ENCODE measurements at regions not wholly inside any gene's neighbourhood (a gene's known extent, or its start where the extent isn't known, plus 50 kb on each side); places are given as distances from the start of the nearest gene placed in this dataset.

DNA sequence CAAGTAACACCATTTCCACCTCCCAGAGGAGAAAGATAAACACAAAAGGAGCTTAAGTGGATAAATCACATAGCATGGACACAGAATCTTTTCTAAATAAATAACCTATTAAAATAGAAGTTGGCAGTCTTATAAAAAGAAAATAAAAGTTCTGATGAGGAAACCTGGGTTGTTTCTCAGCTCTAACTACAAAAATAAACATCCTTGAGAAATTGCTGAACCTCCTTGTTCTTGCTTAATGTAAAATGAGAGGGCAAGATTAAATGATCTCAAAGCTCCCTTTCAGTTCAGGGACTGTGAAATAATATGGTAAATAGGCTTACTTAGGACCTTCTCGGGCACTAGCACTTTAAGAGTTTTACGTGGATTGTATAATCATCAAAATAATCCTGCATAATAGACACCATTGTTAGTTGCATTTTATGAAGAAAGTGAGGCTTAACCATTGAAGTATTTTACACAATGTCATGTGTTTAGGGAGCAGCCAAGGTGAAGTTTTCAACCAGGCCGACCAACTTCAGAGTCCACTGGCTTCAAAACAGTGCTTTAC lies 214.0 kb upstream of the NOVA1 start:
- H3K36me3 Mint-ChIP-seq (ENCODE audit: low read depth) = no peaks in the 10 kb centered on the region
- peaks cover 8% of the 10 kb centered on the region for H3K9me3 Mint-ChIP-seq
- H3K4me1 Mint-ChIP-seq = no peaks in the 10 kb centered on the region
- no peak overlapping the region for H3K27ac Mint-ChIP-seq
- DNase-seq (no peak), ATAC-seq (no peak)
- H3K27me3 Mint-ChIP-seq = no peaks in the 10 kb centered on the region
- no peak overlapping the region for H3K4me3 Mint-ChIP-seq

GRCh38 chr14:26820138-26820537 lies 222.3 kb upstream of the NOVA1 start:
- Mint-ChIP-seq H3K36me3 (ENCODE audit: low read depth) (no peaks in the 10 kb centered on the region), H3K9me3 (peaks cover 4% of the 10 kb centered on the region), H3K4me1 (no peaks in the 10 kb centered on the region), H3K27me3 (no peaks in the 10 kb centered on the region), H3K4me3 (no peak overlapping the region), H3K27ac (no peak overlapping the region)
- ATAC-seq (no peak), DNase-seq (no peak)

DNA sequence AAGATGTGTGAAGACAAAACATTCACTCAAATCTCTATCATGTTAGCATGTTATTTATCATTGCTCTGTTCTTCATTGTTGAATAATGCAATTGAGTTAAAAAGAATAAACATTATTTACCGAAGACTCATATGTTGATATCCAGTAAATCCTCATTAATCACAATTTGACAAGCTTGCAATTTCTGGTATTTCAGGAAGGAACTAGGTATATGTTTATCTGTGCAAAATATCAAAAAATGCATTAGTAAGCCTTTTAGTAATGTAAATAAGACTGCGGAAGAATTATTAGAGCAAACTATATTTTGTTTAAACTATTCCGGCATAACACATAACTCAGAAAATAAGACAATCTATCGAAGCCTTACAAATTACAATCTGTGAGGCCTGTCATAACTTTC lies 222.7 kb upstream of the NOVA1 start:
- Mint-ChIP-seq H3K27ac (no peak overlapping the region), H3K4me3 (no peak overlapping the region), H3K36me3 (ENCODE audit: low read depth) (no peaks in the 10 kb centered on the region), H3K4me1 (no peaks in the 10 kb centered on the region), H3K27me3 (no peaks in the 10 kb centered on the region), H3K9me3 (peaks cover 4% of the 10 kb centered on the region)
- no peak for DNase-seq
- ATAC-seq = no peak

- H3K4me1 Mint-ChIP-seq = no peaks in the 10 kb centered on the region
- H3K9me3 Mint-ChIP-seq = peaks cover 10% of the 10 kb centered on the region
- H3K4me3 Mint-ChIP-seq = no peak overlapping the region
- ATAC-seq = no peak
- no peaks in the 10 kb centered on the region for H3K27me3 Mint-ChIP-seq
- no peaks in the 10 kb centered on the region for H3K36me3 Mint-ChIP-seq (ENCODE audit: low read depth)
- no peak for DNase-seq
- no peak overlapping the region for H3K27ac Mint-ChIP-seq
Measured at GRCh38 chr14:26828741-26829140, 230.9 kb upstream of the NOVA1 start.

DNA sequence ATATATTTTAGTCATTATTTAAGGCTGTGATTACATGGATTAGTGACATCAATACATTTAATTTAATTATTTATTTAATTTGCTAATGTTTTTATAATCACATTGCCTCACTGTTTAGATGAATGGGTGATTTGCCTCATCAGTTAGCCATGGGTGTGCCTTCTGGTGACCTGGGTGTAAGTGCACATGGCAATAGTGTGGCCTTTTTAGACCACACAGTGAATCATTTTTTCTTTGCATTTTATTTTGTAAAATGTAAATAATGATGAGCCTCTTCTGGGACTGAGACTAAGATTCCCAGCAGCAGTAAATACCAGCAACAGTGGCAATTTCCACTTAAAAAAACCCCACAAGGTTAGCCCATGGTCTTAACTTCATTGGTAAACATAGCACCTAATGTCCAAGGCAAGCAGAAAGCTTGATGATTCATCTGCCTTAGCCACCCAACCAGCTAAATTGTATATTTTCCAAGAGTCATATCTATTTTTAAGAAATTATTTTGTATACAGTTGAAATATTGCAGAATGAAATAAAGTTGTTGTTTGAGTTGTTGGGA lies 235.9 kb upstream of the NOVA1 start:
- no peaks in the 10 kb centered on the region for H3K4me1 Mint-ChIP-seq
- no peak overlapping the region for H3K27ac Mint-ChIP-seq
- DNase-seq (no peak), ATAC-seq (no peak)
- H3K27me3 Mint-ChIP-seq = no peaks in the 10 kb centered on the region
- no peaks in the 10 kb centered on the region for H3K36me3 Mint-ChIP-seq (ENCODE audit: low read depth)
- H3K9me3 Mint-ChIP-seq = peaks cover 7% of the 10 kb centered on the region
- H3K4me3 Mint-ChIP-seq = no peak overlapping the region

GRCh38 chr14:26835979-26836570 lies 238.2 kb upstream of the NOVA1 start:
- Mint-ChIP-seq H3K4me1 (no peaks in the 10 kb centered on the region), H3K36me3 (ENCODE audit: low read depth) (no peaks in the 10 kb centered on the region), H3K27me3 (no peaks in the 10 kb centered on the region), H3K4me3 (no peak overlapping the region), H3K9me3 (peaks cover 7% of the 10 kb centered on the region), H3K27ac (no peak overlapping the region)
- no peak for ATAC-seq
- no peak for DNase-seq

- Mint-ChIP-seq H3K9me3 (no peaks in the 10 kb centered on the region), H3K4me3 (no peak overlapping the region), H3K36me3 (ENCODE audit: low read depth) (no peaks in the 10 kb centered on the region), H3K4me1 (no peaks in the 10 kb centered on the region), H3K27me3 (no peaks in the 10 kb centered on the region), H3K27ac (no peak overlapping the region)
- ATAC-seq (no peak), DNase-seq (no peak)
Measured at GRCh38 chr14:26839481-26839880, 241.6 kb upstream of the NOVA1 start.

DNA sequence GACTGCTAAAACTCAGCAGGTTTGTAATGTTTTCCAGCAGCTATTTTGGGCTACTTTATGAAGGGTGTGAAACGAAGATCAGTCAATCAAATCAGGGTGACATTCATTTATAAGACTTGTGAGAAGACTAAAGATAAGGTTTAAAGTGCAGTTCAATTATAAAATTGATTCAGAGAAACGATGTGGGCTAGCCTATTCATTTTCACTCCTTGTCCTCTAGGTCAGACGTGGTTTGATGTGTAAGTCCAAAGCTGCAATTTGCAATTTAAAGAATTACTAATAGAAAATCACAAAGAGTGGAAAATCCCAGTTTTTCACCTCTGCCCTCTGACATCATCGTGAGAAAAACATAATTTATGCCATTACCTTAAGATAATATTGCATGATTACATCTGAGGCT lies 243.5 kb upstream of the NOVA1 start:
- Mint-ChIP-seq H3K9me3 (no peaks in the 10 kb centered on the region), H3K27me3 (no peaks in the 10 kb centered on the region), H3K36me3 (ENCODE audit: low read depth) (no peaks in the 10 kb centered on the region), H3K4me3 (no peak overlapping the region), H3K4me1 (no peaks in the 10 kb centered on the region), H3K27ac (no peak overlapping the region)
- DNase-seq (no peak), ATAC-seq (no peak)

DNA sequence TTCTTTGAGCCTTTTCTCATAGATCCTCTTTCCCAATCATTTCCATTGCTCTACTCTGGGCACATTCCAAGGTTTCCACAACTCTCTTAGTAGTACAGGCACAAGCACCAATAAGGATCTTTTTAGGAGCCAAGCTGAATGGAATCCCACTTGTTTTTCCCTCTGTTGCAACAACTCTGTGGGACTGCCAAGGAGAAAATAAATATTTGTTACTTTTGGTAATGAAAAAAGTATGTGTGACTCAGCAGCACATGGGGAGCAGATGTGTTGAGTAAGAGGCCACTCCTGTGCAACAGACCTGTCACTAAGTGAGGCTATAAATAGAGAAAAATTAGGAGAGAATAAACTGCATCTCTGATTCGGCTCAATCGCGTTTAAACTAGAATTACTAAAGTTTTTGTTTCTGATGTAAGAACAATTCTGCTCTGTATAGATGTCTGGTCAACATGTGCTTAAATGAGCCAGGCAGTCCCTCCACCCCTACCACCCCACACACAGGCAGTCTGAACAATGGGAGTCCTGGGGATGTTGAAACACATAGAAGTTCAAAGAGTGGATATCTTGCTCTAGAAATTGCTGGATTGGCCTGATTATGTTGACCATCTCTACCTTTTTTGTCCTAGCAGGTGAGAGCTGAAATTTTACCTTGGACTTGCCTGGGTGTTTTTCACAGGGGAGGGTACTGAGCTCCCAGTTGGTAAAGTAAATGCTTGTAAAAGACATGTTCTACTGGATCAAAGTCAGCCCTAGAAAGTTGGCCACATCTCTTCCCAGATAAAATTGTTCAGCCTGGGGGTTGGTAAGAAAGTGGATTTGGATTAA lies 244.3 kb upstream of the NOVA1 start:
- no peaks in the 10 kb centered on the region for H3K9me3 Mint-ChIP-seq
- no peak overlapping the region for H3K4me3 Mint-ChIP-seq
- H3K4me1 Mint-ChIP-seq = no peaks in the 10 kb centered on the region
- H3K36me3 Mint-ChIP-seq (ENCODE audit: low read depth) = no peaks in the 10 kb centered on the region
- H3K27me3 Mint-ChIP-seq = no peaks in the 10 kb centered on the region
- DNase-seq = no peak
- no peak for ATAC-seq
- H3K27ac Mint-ChIP-seq = no peak overlapping the region

GRCh38 chr14:26845151-26845818 lies 247.5 kb upstream of the NOVA1 start:
- no peak overlapping the region for H3K27ac Mint-ChIP-seq
- H3K27me3 Mint-ChIP-seq = no peaks in the 10 kb centered on the region
- ATAC-seq (no peak), DNase-seq (no peak)
- H3K9me3 Mint-ChIP-seq = peaks cover 14% of the 10 kb centered on the region
- no peak overlapping the region for H3K4me3 Mint-ChIP-seq
- H3K4me1 Mint-ChIP-seq = no peaks in the 10 kb centered on the region
- no peaks in the 10 kb centered on the region for H3K36me3 Mint-ChIP-seq (ENCODE audit: low read depth)

DNA sequence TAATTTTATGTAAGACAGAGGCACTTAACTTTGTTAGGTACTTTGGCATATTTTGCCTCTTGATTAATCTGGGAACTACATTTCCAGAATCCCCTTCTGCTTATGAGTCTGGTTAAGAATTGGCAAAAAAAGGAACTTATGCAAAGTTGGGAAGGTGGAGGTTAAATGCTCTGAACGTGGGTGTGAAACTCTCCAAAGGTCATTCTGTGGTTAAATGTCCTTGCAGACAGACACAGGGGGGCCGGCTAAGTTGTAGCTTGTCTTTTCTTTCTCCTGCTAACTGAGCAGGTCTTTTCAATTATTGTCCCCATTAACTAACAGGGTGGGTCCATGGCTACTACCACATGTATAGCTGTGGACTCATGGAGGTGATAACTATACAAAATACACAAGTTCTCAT lies 248.6 kb upstream of the NOVA1 start:
- no peak overlapping the region for H3K27ac Mint-ChIP-seq
- H3K4me1 Mint-ChIP-seq = no peaks in the 10 kb centered on the region
- H3K9me3 Mint-ChIP-seq = peaks cover 19% of the 10 kb centered on the region
- H3K4me3 Mint-ChIP-seq = no peak overlapping the region
- H3K27me3 Mint-ChIP-seq = no peaks in the 10 kb centered on the region
- ATAC-seq (no peak), DNase-seq (no peak)
- no peaks in the 10 kb centered on the region for H3K36me3 Mint-ChIP-seq (ENCODE audit: low read depth)

DNA sequence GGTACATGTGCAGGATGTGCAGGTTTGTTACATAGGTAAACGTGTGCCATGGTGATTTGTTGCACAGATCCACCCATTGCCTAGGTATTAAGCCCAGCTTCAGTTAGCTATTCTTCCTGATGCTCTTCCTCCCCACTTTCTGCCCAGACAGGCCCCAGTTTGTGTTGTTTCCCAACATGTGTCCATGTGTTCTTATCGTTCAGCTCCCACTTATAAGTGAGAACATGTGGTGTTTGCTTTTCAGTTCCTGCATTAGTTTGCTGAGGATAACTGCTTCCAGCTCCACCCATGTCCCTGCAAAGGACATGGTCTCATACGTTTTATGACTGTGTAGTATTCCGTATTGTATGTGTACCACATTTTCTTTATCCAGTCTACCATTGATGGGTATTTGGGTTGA lies 251.7 kb upstream of the NOVA1 start:
- H3K4me3 Mint-ChIP-seq = no peak overlapping the region
- no peaks in the 10 kb centered on the region for H3K27me3 Mint-ChIP-seq
- ATAC-seq = no peak
- no peaks in the 10 kb centered on the region for H3K36me3 Mint-ChIP-seq (ENCODE audit: low read depth)
- no peak for DNase-seq
- H3K4me1 Mint-ChIP-seq = no peaks in the 10 kb centered on the region
- peaks cover 24% of the 10 kb centered on the region for H3K9me3 Mint-ChIP-seq
- no peak overlapping the region for H3K27ac Mint-ChIP-seq

DNA sequence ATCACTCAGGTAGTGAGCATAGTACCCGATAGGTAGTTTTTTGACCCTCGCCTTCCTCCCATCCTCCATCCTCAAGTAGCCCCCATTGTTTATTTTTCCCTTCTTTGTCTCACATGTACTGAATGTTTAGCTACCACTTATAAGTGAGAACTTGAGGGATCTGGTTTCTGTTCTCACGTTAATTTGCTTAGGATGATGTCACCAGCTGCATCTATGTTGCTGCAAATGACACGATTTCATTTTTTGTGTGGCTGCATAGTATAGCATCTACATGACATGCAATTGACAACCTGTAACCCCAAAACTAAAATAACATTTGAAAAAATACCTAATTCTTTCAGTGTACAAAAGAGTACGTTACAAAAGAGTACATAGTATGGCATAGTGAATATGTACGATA lies 254.0 kb upstream of the NOVA1 start:
- H3K36me3 Mint-ChIP-seq (ENCODE audit: low read depth) = no peaks in the 10 kb centered on the region
- ATAC-seq (no peak), DNase-seq (no peak)
- H3K4me3 Mint-ChIP-seq = no peak overlapping the region
- no peak overlapping the region for H3K27ac Mint-ChIP-seq
- H3K9me3 Mint-ChIP-seq = peaks cover 24% of the 10 kb centered on the region
- no peaks in the 10 kb centered on the region for H3K27me3 Mint-ChIP-seq
- no peaks in the 10 kb centered on the region for H3K4me1 Mint-ChIP-seq

DNA sequence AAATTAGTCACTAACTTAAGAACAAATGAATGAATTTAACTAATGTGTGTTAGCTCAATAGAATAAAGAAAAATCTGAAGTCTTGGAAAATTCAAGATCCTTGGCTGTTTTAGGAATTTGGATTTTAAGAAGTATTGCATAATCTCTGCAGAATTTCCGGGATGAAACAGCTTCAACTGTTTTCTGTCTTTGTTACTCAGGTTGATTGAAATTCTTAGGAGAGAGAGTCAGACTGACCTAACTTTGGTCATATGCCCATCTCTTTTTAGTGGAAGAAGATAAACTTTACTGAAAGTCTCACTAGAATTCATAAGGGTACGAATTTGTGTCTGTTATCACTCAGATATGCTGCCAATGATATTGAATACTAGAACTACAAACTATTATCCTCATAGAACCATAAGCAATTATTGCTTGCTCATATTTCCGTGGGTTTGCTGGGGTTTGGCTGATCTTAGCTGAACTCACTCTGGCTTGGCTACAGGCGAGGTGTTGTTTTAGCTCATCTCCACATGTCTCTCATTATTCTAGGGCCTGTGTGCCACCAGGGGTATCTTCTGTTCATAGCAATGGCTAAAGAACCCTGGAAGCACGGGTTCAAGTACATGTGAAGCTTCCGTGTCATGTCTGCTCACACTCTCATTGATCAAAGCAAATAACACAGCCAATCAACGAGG lies 257.4 kb upstream of the NOVA1 start:
- H3K4me1 Mint-ChIP-seq = no peaks in the 10 kb centered on the region
- no peak for ATAC-seq
- peaks cover 10% of the 10 kb centered on the region for H3K9me3 Mint-ChIP-seq
- H3K4me3 Mint-ChIP-seq = no peak overlapping the region
- H3K27ac Mint-ChIP-seq = no peak overlapping the region
- no peaks in the 10 kb centered on the region for H3K27me3 Mint-ChIP-seq
- no peaks in the 10 kb centered on the region for H3K36me3 Mint-ChIP-seq (ENCODE audit: low read depth)
- no peak for DNase-seq
